WTC11 (cell line): ENCODE measurements at regions not wholly inside any gene's neighbourhood (a gene's known extent, or its start where the extent isn't known, plus 50 kb on each side); places are given as distances from the start of the nearest gene placed in this dataset.

Experiments used
- ATAC-seq: fragments of 200-7000 bp; cut with Tn5 transposase; 2 replicates; pipeline ENCODE4 v1.10.0; 2021; ENCODE audit warnings: mild to moderate bottlenecking, moderate library complexity
- CTCF ChIA-PET: fragments of 300-600 bp; sonication (Branson Sonifier 250); formaldehyde crosslinking; loops from one replicate; lab custom pipeline; 2021; ENCODE audit warnings: antibody characterized with exemption; lab: Charles Lee
- POLR2A ChIA-PET: fragments of 350-600 bp; sonication (Branson Sonifier 250); formaldehyde crosslinking; loops from one replicate; lab custom pipeline; 2021; ENCODE audit warnings: antibody characterized with exemption; lab: Charles Lee
- DNase-seq: peaks from one replicate; pipeline ENCODE4 v3.0.0; 2021; ENCODE audit warnings: low spot score
- H3K27ac Mint-ChIP-seq: 2 replicates; pipeline ENCODE4 v1.8.0; 2021; ENCODE audit warnings: mixed read lengths
- H3K27me3 Mint-ChIP-seq: 2 replicates; pipeline ENCODE4 v1.8.0; 2021; ENCODE audit warnings: low read depth, mild to moderate bottlenecking, moderate library complexity, mixed read lengths
- H3K36me3 Mint-ChIP-seq: 2 replicates; pipeline ENCODE4 v1.8.0; 2021; ENCODE audit warnings: mixed read lengths
- H3K4me1 Mint-ChIP-seq: 2 replicates; pipeline ENCODE4 v1.8.0; 2022; ENCODE audit warnings: mixed read lengths
- H3K4me3 Mint-ChIP-seq: 2 replicates; pipeline ENCODE4 v1.8.0; 2021; ENCODE audit warnings: mild to moderate bottlenecking, moderate library complexity, mixed read lengths
- H3K9me3 Mint-ChIP-seq: 2 replicates; pipeline ENCODE4 v1.8.0; 2021; ENCODE audit warnings: mixed read lengths
- CBFB ChIP-seq: sonication (generic); formaldehyde crosslinking; IDR thresholded peaks from 2 replicates; pipeline ENCODE4 v1.8.1; 2022; ENCODE audit warnings: mild to moderate bottlenecking, low read depth, missing genetic modification reagents
- FOXK1 ChIP-seq: sonication (generic); formaldehyde crosslinking; IDR thresholded peaks from 2 replicates; pipeline ENCODE4 v1.8.0; 2022; ENCODE audit warnings: mild to moderate bottlenecking, moderate library complexity, missing genetic modification reagents
- FOXP1 ChIP-seq: sonication (generic); formaldehyde crosslinking; IDR thresholded peaks from 2 replicates; pipeline ENCODE4 v1.8.0; 2022; ENCODE audit warnings: missing genetic modification reagents, mild to moderate bottlenecking, moderate library complexity, borderline replicate concordance
- GTF2I ChIP-seq: fragments of 250-450 bp; sonication (Bioruptor Pico); conservative IDR thresholded peaks from 2 replicates; pipeline ENCODE4 v1.4.0; 2021; ENCODE audit warnings: mild to moderate bottlenecking
- IRF2 ChIP-seq: sonication (generic); formaldehyde crosslinking; IDR thresholded peaks from 2 replicates; pipeline ENCODE4 v1.8.0; 2022; ENCODE audit warnings: low read depth, missing genetic modification reagents, borderline replicate concordance
- NFATC4 ChIP-seq: fragments of 250-450 bp; sonication (Bioruptor Pico); IDR thresholded peaks from 2 replicates; pipeline ENCODE4 v1.9.0; 2021; ENCODE audit warnings: mild to moderate bottlenecking
- NFYB ChIP-seq: sonication (generic); formaldehyde crosslinking; conservative IDR thresholded peaks from 2 replicates; pipeline ENCODE4 v1.8.0; 2022; ENCODE audit warnings: low read depth, missing genetic modification reagents
- ZBTB21 ChIP-seq: sonication (generic); formaldehyde crosslinking; IDR thresholded peaks from 2 replicates; pipeline ENCODE4 v1.8.1; 2023; ENCODE audit warnings: mild to moderate bottlenecking, missing genetic modification reagents, borderline replicate concordance
- ZNF138 ChIP-seq: sonication (generic); formaldehyde crosslinking; conservative IDR thresholded peaks from 2 replicates; pipeline ENCODE4 v1.8.1; 2022; ENCODE audit warnings: mild to moderate bottlenecking, moderate library complexity, missing genetic modification reagents
- ZNF219 ChIP-seq: sonication (generic); formaldehyde crosslinking; IDR thresholded peaks from 2 replicates; pipeline ENCODE4 v1.8.0; 2023; ENCODE audit warnings: missing genetic modification reagents, mild to moderate bottlenecking, borderline replicate concordance
- ZNF317 ChIP-seq: sonication (generic); formaldehyde crosslinking; IDR thresholded peaks from 2 replicates; pipeline ENCODE4 v1.8.1; 2023; ENCODE audit warnings: low read depth, mild to moderate bottlenecking, moderate library complexity, missing genetic modification reagents, borderline replicate concordance
- ZNF396 ChIP-seq: fragments of 250-450 bp; sonication (Bioruptor Pico); IDR thresholded peaks from 2 replicates; pipeline ENCODE4 v1.8.0; 2021; ENCODE audit warnings: mild to moderate bottlenecking, moderate library complexity, borderline replicate concordance
- TF ChIP-seq, protein P1 (sequence below): sonication (generic); formaldehyde crosslinking; IDR thresholded peaks from 2 replicates; pipeline ENCODE4 v1.8.0; 2022; ENCODE audit warnings: missing genetic modification reagents
- TF ChIP-seq, protein P2 (sequence below): sonication (generic); formaldehyde crosslinking; IDR thresholded peaks from 2 replicates; pipeline ENCODE4 v1.8.0; 2023; ENCODE audit warnings: missing genetic modification reagents
- TF ChIP-seq, protein P3 (sequence below): sonication (generic); formaldehyde crosslinking; conservative IDR thresholded peaks from 2 replicates; pipeline ENCODE4 v1.8.1; 2022; ENCODE audit warnings: mild to moderate bottlenecking, missing genetic modification reagents
- TF ChIP-seq, protein P4 (sequence below): sonication (generic); formaldehyde crosslinking; IDR thresholded peaks from 2 replicates; pipeline ENCODE4 v1.8.0; 2023; ENCODE audit warnings: missing genetic modification reagents, mild to moderate bottlenecking, borderline replicate concordance
- TF ChIP-seq, protein P5 (sequence below): fragments of 250-450 bp; sonication (Bioruptor Pico); IDR thresholded peaks from 2 replicates; pipeline ENCODE4 v1.9.0; 2021; ENCODE audit warnings: mild to moderate bottlenecking
- TF ChIP-seq, protein P6 (sequence below): sonication (generic); formaldehyde crosslinking; IDR thresholded peaks from 2 replicates; pipeline ENCODE4 v1.8.0; 2022; ENCODE audit warnings: mild to moderate bottlenecking, missing genetic modification reagents

DNA sequence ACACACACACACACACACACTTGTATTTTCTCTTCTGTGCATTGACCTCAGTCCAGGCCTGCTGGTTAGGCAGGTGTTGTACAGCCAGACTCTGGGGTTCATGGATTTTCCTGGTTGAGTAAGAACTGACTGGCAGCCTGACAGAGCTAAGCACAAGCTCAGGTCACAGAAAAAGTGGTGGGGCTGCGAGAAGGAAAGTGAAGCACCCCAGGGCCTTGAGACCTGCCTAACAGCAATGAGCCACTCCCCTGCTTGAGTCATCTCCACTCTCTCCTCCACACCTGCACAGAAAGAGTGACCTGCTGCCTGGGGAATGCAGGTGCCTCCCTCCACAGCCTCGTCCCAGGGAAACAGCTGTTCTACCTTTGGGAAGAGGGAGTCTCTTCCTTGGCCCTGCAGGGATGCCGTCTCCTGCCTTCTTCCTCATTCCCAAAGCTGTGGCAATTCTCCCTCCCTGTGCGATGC, 91.4 kb upstream of the LGALSL start:
- POLR2A ChIA-PET = no interaction called here
- no peak overlapping the region for H3K4me3 Mint-ChIP-seq

More for the DNA sequence above, 91.4 kb upstream of the LGALSL start:
- CTCF ChIA-PET = interaction anchor here (1.6 to 2.8 kb wide), 6 partner anchors 8 to 125 kb away, joined by 3 to 30 read pairs (median 7); no protein-coding TSS in a partner anchor
- Mint-ChIP-seq H3K9me3 (no peaks in the 10 kb centered on the region), H3K36me3 (no peaks in the 10 kb centered on the region)
- TF ChIP-seq GTF2I (CRISPR knock-in tag) = no peak
- TF ChIP-seq, protein P1, sequence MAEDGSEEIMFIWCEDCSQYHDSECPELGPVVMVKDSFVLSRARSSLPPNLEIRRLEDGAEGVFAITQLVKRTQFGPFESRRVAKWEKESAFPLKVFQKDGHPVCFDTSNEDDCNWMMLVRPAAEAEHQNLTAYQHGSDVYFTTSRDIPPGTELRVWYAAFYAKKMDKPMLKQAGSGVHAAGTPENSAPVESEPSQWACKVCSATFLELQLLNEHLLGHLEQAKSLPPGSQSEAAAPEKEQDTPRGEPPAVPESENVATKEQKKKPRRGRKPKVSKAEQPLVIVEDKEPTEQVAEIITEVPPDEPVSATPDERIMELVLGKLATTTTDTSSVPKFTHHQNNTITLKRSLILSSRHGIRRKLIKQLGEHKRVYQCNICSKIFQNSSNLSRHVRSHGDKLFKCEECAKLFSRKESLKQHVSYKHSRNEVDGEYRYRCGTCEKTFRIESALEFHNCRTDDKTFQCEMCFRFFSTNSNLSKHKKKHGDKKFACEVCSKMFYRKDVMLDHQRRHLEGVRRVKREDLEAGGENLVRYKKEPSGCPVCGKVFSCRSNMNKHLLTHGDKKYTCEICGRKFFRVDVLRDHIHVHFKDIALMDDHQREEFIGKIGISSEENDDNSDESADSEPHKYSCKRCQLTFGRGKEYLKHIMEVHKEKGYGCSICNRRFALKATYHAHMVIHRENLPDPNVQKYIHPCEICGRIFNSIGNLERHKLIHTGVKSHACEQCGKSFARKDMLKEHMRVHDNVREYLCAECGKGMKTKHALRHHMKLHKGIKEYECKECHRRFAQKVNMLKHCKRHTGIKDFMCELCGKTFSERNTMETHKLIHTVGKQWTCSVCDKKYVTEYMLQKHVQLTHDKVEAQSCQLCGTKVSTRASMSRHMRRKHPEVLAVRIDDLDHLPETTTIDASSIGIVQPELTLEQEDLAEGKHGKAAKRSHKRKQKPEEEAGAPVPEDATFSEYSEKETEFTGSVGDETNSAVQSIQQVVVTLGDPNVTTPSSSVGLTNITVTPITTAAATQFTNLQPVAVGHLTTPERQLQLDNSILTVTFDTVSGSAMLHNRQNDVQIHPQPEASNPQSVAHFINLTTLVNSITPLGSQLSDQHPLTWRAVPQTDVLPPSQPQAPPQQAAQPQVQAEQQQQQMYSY (CRISPR knock-in tag) = no peak
- TF ChIP-seq, protein P2, sequence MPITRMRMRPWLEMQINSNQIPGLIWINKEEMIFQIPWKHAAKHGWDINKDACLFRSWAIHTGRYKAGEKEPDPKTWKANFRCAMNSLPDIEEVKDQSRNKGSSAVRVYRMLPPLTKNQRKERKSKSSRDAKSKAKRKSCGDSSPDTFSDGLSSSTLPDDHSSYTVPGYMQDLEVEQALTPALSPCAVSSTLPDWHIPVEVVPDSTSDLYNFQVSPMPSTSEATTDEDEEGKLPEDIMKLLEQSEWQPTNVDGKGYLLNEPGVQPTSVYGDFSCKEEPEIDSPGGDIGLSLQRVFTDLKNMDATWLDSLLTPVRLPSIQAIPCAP (CRISPR knock-in tag) = no peak
- TF ChIP-seq ZNF396 = no peak
- no peak for TF ChIP-seq FOXP1 (CRISPR knock-in tag)
- TF ChIP-seq, protein P3, sequence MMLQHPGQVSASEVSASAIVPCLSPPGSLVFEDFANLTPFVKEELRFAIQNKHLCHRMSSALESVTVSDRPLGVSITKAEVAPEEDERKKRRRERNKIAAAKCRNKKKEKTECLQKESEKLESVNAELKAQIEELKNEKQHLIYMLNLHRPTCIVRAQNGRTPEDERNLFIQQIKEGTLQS (CRISPR knock-in tag) = no peak
- no peak for TF ChIP-seq ZNF317 (CRISPR knock-in tag)
- TF ChIP-seq NFYB = no peak
- TF ChIP-seq, protein P4, sequence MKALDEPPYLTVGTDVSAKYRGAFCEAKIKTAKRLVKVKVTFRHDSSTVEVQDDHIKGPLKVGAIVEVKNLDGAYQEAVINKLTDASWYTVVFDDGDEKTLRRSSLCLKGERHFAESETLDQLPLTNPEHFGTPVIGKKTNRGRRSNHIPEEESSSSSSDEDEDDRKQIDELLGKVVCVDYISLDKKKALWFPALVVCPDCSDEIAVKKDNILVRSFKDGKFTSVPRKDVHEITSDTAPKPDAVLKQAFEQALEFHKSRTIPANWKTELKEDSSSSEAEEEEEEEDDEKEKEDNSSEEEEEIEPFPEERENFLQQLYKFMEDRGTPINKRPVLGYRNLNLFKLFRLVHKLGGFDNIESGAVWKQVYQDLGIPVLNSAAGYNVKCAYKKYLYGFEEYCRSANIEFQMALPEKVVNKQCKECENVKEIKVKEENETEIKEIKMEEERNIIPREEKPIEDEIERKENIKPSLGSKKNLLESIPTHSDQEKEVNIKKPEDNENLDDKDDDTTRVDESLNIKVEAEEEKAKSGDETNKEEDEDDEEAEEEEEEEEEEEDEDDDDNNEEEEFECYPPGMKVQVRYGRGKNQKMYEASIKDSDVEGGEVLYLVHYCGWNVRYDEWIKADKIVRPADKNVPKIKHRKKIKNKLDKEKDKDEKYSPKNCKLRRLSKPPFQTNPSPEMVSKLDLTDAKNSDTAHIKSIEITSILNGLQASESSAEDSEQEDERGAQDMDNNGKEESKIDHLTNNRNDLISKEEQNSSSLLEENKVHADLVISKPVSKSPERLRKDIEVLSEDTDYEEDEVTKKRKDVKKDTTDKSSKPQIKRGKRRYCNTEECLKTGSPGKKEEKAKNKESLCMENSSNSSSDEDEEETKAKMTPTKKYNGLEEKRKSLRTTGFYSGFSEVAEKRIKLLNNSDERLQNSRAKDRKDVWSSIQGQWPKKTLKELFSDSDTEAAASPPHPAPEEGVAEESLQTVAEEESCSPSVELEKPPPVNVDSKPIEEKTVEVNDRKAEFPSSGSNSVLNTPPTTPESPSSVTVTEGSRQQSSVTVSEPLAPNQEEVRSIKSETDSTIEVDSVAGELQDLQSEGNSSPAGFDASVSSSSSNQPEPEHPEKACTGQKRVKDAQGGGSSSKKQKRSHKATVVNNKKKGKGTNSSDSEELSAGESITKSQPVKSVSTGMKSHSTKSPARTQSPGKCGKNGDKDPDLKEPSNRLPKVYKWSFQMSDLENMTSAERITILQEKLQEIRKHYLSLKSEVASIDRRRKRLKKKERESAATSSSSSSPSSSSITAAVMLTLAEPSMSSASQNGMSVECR (CRISPR knock-in tag) = no peak
- TF ChIP-seq NFATC4 = no peak
- TF ChIP-seq ZNF138 (CRISPR knock-in tag) = no peak
- TF ChIP-seq ZBTB21 (CRISPR knock-in tag) = no peak
- TF ChIP-seq, protein P5, sequence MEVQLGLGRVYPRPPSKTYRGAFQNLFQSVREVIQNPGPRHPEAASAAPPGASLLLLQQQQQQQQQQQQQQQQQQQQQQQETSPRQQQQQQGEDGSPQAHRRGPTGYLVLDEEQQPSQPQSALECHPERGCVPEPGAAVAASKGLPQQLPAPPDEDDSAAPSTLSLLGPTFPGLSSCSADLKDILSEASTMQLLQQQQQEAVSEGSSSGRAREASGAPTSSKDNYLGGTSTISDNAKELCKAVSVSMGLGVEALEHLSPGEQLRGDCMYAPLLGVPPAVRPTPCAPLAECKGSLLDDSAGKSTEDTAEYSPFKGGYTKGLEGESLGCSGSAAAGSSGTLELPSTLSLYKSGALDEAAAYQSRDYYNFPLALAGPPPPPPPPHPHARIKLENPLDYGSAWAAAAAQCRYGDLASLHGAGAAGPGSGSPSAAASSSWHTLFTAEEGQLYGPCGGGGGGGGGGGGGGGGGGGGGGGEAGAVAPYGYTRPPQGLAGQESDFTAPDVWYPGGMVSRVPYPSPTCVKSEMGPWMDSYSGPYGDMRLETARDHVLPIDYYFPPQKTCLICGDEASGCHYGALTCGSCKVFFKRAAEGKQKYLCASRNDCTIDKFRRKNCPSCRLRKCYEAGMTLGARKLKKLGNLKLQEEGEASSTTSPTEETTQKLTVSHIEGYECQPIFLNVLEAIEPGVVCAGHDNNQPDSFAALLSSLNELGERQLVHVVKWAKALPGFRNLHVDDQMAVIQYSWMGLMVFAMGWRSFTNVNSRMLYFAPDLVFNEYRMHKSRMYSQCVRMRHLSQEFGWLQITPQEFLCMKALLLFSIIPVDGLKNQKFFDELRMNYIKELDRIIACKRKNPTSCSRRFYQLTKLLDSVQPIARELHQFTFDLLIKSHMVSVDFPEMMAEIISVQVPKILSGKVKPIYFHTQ (CRISPR knock-in tag) = no peak
- TF ChIP-seq, protein P6, sequence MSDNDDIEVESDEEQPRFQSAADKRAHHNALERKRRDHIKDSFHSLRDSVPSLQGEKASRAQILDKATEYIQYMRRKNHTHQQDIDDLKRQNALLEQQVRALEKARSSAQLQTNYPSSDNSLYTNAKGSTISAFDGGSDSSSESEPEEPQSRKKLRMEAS (CRISPR knock-in tag) = no peak
- no peak for TF ChIP-seq CBFB (CRISPR knock-in tag)
- no peak for TF ChIP-seq IRF2 (CRISPR knock-in tag)
- no peak for TF ChIP-seq ZNF219 (CRISPR knock-in tag)
- no peak for TF ChIP-seq FOXK1 (CRISPR knock-in tag)
- TF ChIP-seq, all 79 proteins: peak for 0
- peaks cover 31% of the 10 kb centered on the region for H3K4me1 Mint-ChIP-seq
- H3K27ac Mint-ChIP-seq = no peak overlapping the region
- DNase-seq (no peak), ATAC-seq (no peak)
- peaks cover 2% of the 10 kb centered on the region for H3K27me3 Mint-ChIP-seq
